SU-DHL-6 (cell line): ENCODE measurements at regions not wholly inside any gene's neighbourhood (a gene's known extent, or its start where the extent isn't known, plus 50 kb on each side); places are given as distances from the start of the nearest gene placed in this dataset.

Experiments used
- H2AFZ ChIP-seq: fragments of 200-600 bp; sonication (generic); 2 replicates; pipeline ENCODE4 v1.6.1; 2014; ENCODE audit warnings: low read depth, mild to moderate bottlenecking, moderate library complexity, mixed read lengths, antibody characterized with exemption, low read length; ENCODE audit not compliant: severe bottlenecking
- H3F3A ChIP-seq: fragments of 200-600 bp; shearing (Covaris generic); 2 replicates; pipeline ENCODE4 v1.6.0; 2016; ENCODE audit warnings: antibody characterized with exemption, mild to moderate bottlenecking; ENCODE audit not compliant: insufficient read depth
- H3K27ac ChIP-seq: fragments of 200-600 bp; sonication (generic); 2 replicates; pipeline ENCODE4 v1.5.1; 2016; ENCODE audit warnings: low read depth, mild to moderate bottlenecking, low read length, moderate library complexity, mixed read lengths
- H3K27me3 ChIP-seq: fragments of 200-600 bp; sonication (generic), shearing (Covaris generic); 2 replicates; pipeline ENCODE4 v1.6.0; 2014; ENCODE audit warnings: mild to moderate bottlenecking, low read length
- H3K36me3 ChIP-seq: fragments of 200-600 bp; sonication (generic); 2 replicates; pipeline ENCODE4 v1.6.1; 2014; ENCODE audit warnings: mild to moderate bottlenecking, low read length, mixed read lengths
- H3K4me2 ChIP-seq: fragments of 300-600, 200-600 bp; shearing (Covaris generic), sonication (generic); 2 replicates; pipeline ENCODE4 v1.6.0; 2014; ENCODE audit warnings: low read length, low read depth, mild to moderate bottlenecking; ENCODE audit not compliant: poor library complexity, severe bottlenecking
- H3K4me3 ChIP-seq: fragments of 200-600 bp; sonication (generic); 2 replicates; pipeline ENCODE4 v1.5.1; 2014; ENCODE audit warnings: antibody characterized with exemption, low read length, mild to moderate bottlenecking, mixed read lengths; ENCODE audit not compliant: insufficient read depth, poor library complexity, severe bottlenecking
- H3K79me2 ChIP-seq: fragments of 200-600 bp; sonication (generic); 2 replicates; pipeline ENCODE4 v1.6.1; 2014; ENCODE audit warnings: mild to moderate bottlenecking, low read length, moderate library complexity; ENCODE audit not compliant: insufficient read depth
- H3K9ac ChIP-seq: fragments of 200-600 bp; sonication (generic); 2 replicates; pipeline ENCODE4 v1.7.0; 2014; ENCODE audit warnings: mild to moderate bottlenecking, low read length
- H3K9me2 ChIP-seq: fragments of 200-600 bp; sonication (generic); replicated peaks from 2 replicates; pipeline ENCODE4 v1.6.1; 2014; ENCODE audit warnings: low read length; ENCODE audit not compliant: insufficient read depth
- H3K9me3 ChIP-seq: fragments of 200-600 bp; sonication (generic); 2 replicates; pipeline ENCODE4 v1.6.1; 2014; ENCODE audit warnings: low read length, mixed read lengths; ENCODE audit not compliant: insufficient read depth
- H4K20me1 ChIP-seq: fragments of 200-600 bp; sonication (generic); 2 replicates; pipeline ENCODE4 v1.6.1; 2014; ENCODE audit warnings: low read depth, mild to moderate bottlenecking, antibody characterized with exemption, low read length, moderate library complexity, mixed read lengths
- EZH2phosphoT487 ChIP-seq: fragments of 200-600 bp; sonication (generic), shearing (Covaris generic); conservative IDR thresholded peaks from 2 replicates; pipeline ENCODE4 v1.6.1; 2018; ENCODE audit warnings: mild to moderate bottlenecking, antibody characterized with exemption, low read length, moderate library complexity, mixed read lengths
- TF ChIP-seq, protein P1 (sequence below): fragments of 200-600 bp; sonication (generic); IDR thresholded peaks from one replicate; pipeline ENCODE4 v1.5.1; 2017; ENCODE audit warnings: antibody characterized with exemption, mild to moderate bottlenecking, low read length, moderate library complexity; ENCODE audit not compliant: insufficient read depth, poor library complexity, severe bottlenecking

DNA sequence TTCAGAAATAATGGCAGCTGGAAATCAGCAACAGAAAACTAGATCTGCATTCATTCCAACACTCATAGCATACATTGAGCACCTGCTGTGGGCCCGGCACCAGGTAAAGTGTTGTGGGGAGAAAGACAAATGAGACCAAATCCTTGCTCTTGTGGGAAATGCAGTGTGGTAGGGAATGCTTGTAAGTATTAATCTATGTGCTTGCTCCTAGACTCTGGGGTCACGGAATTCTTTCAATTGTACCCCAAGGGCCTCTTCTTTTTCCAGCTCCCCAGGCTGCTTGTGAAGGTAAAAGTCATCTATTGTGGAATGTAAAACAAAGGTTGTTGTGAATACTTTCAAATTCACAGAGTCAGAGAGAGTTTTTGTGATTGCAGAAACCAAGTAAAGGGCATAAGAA is 501.9 kb downstream of the CDK5RAP2 start:
- H3K4me2 ChIP-seq: no peak overlapping the region
- H3K79me2 ChIP-seq: no peaks in the 10 kb centered on the region
- no peaks in the 10 kb centered on the region for H3K27me3 ChIP-seq
- no peaks in the 10 kb centered on the region for H3F3A ChIP-seq
- no peaks in the 10 kb centered on the region for H4K20me1 ChIP-seq
- H3K9me3 ChIP-seq: no peaks in the 10 kb centered on the region
- no peaks in the 10 kb centered on the region for H3K9me2 ChIP-seq
- TF ChIP-seq EZH2phosphoT487: no peak
- TF ChIP-seq, protein P1, sequence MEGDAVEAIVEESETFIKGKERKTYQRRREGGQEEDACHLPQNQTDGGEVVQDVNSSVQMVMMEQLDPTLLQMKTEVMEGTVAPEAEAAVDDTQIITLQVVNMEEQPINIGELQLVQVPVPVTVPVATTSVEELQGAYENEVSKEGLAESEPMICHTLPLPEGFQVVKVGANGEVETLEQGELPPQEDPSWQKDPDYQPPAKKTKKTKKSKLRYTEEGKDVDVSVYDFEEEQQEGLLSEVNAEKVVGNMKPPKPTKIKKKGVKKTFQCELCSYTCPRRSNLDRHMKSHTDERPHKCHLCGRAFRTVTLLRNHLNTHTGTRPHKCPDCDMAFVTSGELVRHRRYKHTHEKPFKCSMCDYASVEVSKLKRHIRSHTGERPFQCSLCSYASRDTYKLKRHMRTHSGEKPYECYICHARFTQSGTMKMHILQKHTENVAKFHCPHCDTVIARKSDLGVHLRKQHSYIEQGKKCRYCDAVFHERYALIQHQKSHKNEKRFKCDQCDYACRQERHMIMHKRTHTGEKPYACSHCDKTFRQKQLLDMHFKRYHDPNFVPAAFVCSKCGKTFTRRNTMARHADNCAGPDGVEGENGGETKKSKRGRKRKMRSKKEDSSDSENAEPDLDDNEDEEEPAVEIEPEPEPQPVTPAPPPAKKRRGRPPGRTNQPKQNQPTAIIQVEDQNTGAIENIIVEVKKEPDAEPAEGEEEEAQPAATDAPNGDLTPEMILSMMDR: no peak
- no peak overlapping the region for H3K27ac ChIP-seq
- H3K36me3 ChIP-seq: no peaks in the 10 kb centered on the region
- no peak overlapping the region for H3K4me3 ChIP-seq
- H2AFZ ChIP-seq: no peak overlapping the region
- no peak overlapping the region for H3K9ac ChIP-seq

DNA sequence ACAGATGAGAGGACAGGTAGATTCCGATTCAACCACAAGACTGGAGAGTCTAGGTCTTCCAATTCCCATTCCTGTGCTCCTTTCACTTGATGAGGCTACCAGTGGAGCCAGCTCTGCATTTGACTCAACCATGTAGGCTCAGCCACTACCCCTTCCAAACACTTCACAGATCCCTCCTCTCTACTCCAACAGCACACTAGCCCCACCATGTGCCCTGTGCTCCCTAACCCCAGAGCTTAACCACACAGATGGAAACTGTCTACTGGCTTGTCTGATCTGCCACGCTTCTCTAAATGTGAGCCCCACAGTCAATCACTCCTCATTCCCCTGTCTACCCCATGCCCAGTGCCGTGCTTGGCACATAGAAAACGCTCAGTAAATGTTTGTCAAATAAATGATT is 508.2 kb downstream of the CDK5RAP2 start:
- Histone ChIP-seq H3K27me3 (0 out of 2 replicates have a peak, but pooled peaks cover 2% of the 10 kb centered on the region), H3K36me3 (no peaks in the 10 kb centered on the region), H3K4me2 (no peak overlapping the region), H3F3A (no peaks in the 10 kb centered on the region), H3K9me2 (no peaks in the 10 kb centered on the region), H3K79me2 (no peaks in the 10 kb centered on the region), H4K20me1 (no peaks in the 10 kb centered on the region), H2AFZ (no peak overlapping the region), H3K27ac (no peak overlapping the region), H3K9me3 (no peaks in the 10 kb centered on the region), H3K9ac (no peak overlapping the region), H3K4me3 (no peak overlapping the region)
- no peak for TF ChIP-seq EZH2phosphoT487
- TF ChIP-seq, protein P1: no peak

DNA sequence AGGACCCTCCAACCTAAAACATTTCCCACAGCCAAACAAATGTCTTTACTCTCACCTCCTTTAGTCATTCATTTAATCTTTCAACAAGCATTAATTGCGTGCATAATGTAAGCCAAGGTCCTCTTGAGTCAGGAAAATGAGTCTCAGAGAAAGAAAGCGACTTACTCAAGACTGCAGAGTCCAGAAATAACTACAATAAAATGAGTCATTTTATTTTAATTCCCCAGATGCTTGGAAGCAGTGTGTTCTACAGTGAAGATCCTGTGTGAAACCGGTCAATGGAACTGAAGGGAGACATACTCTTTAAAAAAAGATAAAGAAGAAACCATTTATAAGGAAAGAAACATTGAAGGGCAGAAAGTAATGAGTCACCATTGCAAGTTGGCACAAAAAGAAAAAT is 513.7 kb downstream of the CDK5RAP2 start:
- TF ChIP-seq, protein P1: no peak
- H3K9ac ChIP-seq: no peak overlapping the region
- no peak overlapping the region for H3K4me2 ChIP-seq
- H3K9me2 ChIP-seq: no peaks in the 10 kb centered on the region
- 0 out of 2 replicates have a peak, but pooled peaks cover 2% of the 10 kb centered on the region for H3K27me3 ChIP-seq
- H4K20me1 ChIP-seq: no peaks in the 10 kb centered on the region
- H3K79me2 ChIP-seq: no peaks in the 10 kb centered on the region
- H3F3A ChIP-seq: no peaks in the 10 kb centered on the region
- no peak overlapping the region for H2AFZ ChIP-seq
- no peaks in the 10 kb centered on the region for H3K36me3 ChIP-seq
- H3K4me3 ChIP-seq: no peak overlapping the region
- no peak overlapping the region for H3K27ac ChIP-seq
- H3K9me3 ChIP-seq: no peaks in the 10 kb centered on the region
